ENCODE measurements at regions not wholly inside any gene's neighbourhood (a gene's known extent, or its start where the extent isn't known, plus 50 kb on each side); places are given as distances from the start of the nearest gene placed in this dataset.
"Not testable (repeated sequence)": the region's sequence is repeated elsewhere in the genome, so short reads cannot be mapped to it uniquely, and the experiment has no call there.

- CTCF ChIA-PET = no interaction called here
- peaks cover 24% of the 10 kb centered on the region for H3K9me3 Mint-ChIP-seq
- H3K27me3 Mint-ChIP-seq = no peaks in the 10 kb centered on the region
- no peak overlapping the region for H3K4me3 Mint-ChIP-seq
- H3K4me1 Mint-ChIP-seq = no peaks in the 10 kb centered on the region
- H3K36me3 Mint-ChIP-seq = no peaks in the 10 kb centered on the region
- no peak overlapping the region for H3K27ac Mint-ChIP-seq
- no peak for DNase-seq
Observed at GRCh38 chr10:37067576-37067975, 57.8 kb upstream of the ANKRD30A start.

GRCh38 chr10:37062296-37062695 lies 63.1 kb upstream of the ANKRD30A start:
- H3K4me3 Mint-ChIP-seq = not testable (repeated sequence)
- CTCF ChIA-PET = interaction anchor here (0.8 kb wide), 1 partner anchor 153 kb away, joined by 4 read pairs; no protein-coding TSS in a partner anchor

GRCh38 chr10:37057261-37057660 lies 68.1 kb upstream of the ANKRD30A start:
- H3K27me3 Mint-ChIP-seq = no peaks in the 10 kb centered on the region
- no peak overlapping the region for H3K27ac Mint-ChIP-seq
- DNase-seq = no peak
- no peaks in the 10 kb centered on the region for H3K36me3 Mint-ChIP-seq
- H3K4me3 Mint-ChIP-seq = no peak overlapping the region
- no peaks in the 10 kb centered on the region for H3K4me1 Mint-ChIP-seq
- CTCF ChIA-PET = no interaction called here
- peaks cover 5% of the 10 kb centered on the region for H3K9me3 Mint-ChIP-seq

More at GRCh38 chr10:37062296-37062695, 63.1 kb upstream of the ANKRD30A start:
- not testable (repeated sequence) for H3K27ac Mint-ChIP-seq, H3K27me3 Mint-ChIP-seq, H3K36me3 Mint-ChIP-seq, H3K4me1 Mint-ChIP-seq, DNase-seq
- peaks cover 13% of the 10 kb centered on the region for H3K9me3 Mint-ChIP-seq

DNA sequence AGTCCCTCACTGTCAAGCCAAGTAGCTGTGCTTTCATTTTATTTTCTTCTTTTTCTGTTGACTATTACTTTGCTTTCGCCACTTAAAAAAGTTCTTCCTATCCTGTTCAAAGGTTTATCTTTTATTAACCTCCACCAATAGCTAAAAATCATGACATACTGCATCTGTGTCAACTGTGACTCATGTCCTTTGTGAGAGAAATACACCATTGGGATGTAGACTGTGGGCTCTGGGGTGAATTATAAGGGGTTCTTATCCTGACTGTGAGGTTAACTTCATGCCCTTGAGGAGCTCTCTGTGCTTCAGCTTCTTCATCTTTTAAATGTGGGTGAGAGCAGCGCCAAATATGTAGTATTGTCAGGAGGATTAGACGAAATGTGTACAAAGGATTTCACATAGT lies 71.9 kb upstream of the ANKRD30A start:
- no peaks in the 10 kb centered on the region for H3K4me1 Mint-ChIP-seq
- H3K4me3 Mint-ChIP-seq = no peak overlapping the region
- no peak overlapping the region for H3K27ac Mint-ChIP-seq
- H3K27me3 Mint-ChIP-seq = no peaks in the 10 kb centered on the region
- CTCF ChIA-PET = no interaction called here
- H3K36me3 Mint-ChIP-seq = no peaks in the 10 kb centered on the region
- peaks cover 17% of the 10 kb centered on the region for H3K9me3 Mint-ChIP-seq
- no peak for DNase-seq

DNA sequence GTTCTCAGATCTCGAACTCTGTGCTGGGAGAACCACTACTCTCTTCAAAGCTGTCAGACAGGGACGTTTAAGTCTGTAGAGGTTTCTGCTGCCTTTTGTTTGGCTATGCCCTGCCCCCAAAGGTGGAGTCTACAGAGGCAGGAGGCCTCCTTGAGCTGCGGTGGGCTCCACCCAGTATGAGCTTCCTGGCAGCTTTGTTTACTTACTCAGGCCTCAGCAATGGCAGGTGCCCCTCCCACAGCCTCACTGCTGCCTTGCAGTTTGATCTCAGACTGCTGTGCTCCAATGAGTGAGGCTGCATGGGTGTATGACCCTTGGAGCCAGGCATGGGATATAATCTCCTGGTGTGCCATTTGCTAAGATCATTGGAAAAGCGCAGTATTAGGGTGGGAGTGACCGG lies 75.4 kb upstream of the ANKRD30A start:
- CTCF ChIA-PET, H3K36me3 Mint-ChIP-seq, H3K4me1 Mint-ChIP-seq, DNase-seq, H3K27ac Mint-ChIP-seq, H3K4me3 Mint-ChIP-seq, H3K27me3 Mint-ChIP-seq: not testable (repeated sequence)
- peaks cover 30% of the 10 kb centered on the region for H3K9me3 Mint-ChIP-seq

- H3K4me3 Mint-ChIP-seq, H3K27ac Mint-ChIP-seq, H3K36me3 Mint-ChIP-seq, DNase-seq, CTCF ChIA-PET, H3K4me1 Mint-ChIP-seq, H3K27me3 Mint-ChIP-seq: not testable (repeated sequence)
- H3K9me3 Mint-ChIP-seq = peaks cover 31% of the 10 kb centered on the region
Observed at GRCh38 chr10:37044319-37044718, 81.1 kb upstream of the ANKRD30A start.

DNA sequence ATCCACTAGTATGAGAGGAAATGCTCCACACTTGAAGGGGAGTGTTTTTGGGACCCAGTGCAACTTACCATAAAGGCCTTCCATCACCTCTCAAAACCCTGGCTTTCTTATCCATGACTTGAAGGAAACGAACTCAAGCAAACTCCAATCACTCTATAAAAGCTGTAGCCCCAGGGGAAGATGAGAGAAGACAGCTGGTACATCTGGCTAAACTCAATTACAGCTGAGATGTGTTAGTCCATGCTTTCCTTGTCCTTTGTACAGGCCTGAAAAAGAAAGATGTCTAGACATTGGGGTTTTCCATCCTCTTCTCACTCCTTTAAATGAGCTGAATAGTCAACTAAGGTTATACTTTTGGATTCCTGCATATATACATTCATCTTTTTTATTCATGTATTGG lies 89.5 kb upstream of the ANKRD30A start:
- no peak for DNase-seq
- H3K4me1 Mint-ChIP-seq = no peaks in the 10 kb centered on the region
- no peak overlapping the region for H3K27ac Mint-ChIP-seq
- no peaks in the 10 kb centered on the region for H3K27me3 Mint-ChIP-seq
- H3K9me3 Mint-ChIP-seq = peaks cover 6% of the 10 kb centered on the region
- CTCF ChIA-PET = no interaction called here
- no peaks in the 10 kb centered on the region for H3K36me3 Mint-ChIP-seq
- H3K4me3 Mint-ChIP-seq = no peak overlapping the region

DNA sequence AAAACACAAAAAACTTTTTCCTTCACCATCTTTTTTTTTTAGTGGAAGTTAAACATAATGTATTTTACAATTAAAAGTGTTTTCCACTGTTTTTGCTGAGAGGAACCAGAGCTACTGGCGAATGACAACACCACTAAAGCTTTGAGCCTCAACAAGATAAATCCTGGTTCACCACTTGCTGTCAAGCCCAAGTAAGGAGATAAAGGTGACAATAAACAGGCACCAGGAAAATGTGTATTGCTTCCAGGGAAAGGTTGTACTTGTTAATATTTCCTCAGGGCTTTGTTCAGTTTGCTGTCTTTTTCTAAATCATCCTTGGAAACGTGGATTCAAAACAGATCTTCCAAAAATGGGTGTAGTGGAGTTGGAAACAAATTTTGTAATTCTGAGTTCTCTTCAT lies 109.9 kb upstream of the ANKRD30A start:
- Mint-ChIP-seq H3K9me3 (peaks cover 4% of the 10 kb centered on the region), H3K4me3 (no peak overlapping the region), H3K36me3 (no peaks in the 10 kb centered on the region), H3K27ac (no peak overlapping the region), H3K27me3 (no peaks in the 10 kb centered on the region), H3K4me1 (no peaks in the 10 kb centered on the region)
- DNase-seq = no peak
- CTCF ChIA-PET = no interaction called here

DNA sequence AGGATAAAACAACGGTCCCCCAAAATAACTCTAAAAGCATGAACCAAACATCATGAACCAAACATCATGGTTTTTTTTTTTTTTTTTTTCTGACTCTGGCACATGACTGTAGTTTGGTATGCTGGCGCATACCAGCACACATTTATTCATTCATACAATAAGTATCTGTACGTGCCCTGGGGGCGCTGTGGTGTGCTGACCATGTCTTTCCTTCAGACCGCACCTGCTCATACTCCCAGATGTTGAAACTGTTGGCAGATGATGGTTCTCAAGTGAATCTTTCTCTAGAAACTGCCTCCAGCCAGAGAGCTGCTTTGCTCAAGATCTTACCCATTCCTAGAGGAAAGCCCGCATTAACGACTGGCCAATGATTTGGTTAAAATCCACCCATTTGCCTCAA lies 114.7 kb upstream of the ANKRD30A start:
- peaks cover 8% of the 10 kb centered on the region for H3K9me3 Mint-ChIP-seq
- no peaks in the 10 kb centered on the region for H3K4me1 Mint-ChIP-seq
- no peak for DNase-seq
- H3K4me3 Mint-ChIP-seq = no peak overlapping the region
- H3K27ac Mint-ChIP-seq = no peak overlapping the region
- H3K27me3 Mint-ChIP-seq = no peaks in the 10 kb centered on the region
- CTCF ChIA-PET = no interaction called here
- H3K36me3 Mint-ChIP-seq = no peaks in the 10 kb centered on the region

DNA sequence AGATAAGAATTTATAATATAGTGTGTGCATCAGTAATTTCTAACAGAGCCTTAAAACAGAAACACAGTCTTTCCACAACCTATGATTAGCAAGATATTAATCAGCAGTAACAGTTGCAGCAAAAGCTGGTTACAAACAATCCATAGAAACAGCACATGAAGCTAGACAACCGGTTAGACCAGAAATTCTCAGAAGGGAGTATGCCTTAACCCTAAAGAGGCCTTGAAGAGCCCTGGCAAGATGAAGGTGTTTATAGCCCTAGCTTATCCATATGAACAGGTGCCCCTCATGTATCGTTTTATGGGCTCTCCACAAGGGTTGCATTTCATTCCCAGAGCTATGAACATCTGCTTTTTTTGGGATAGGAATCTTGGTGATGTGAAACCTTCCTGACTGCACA lies 117.1 kb upstream of the ANKRD30A start:
- H3K4me1 Mint-ChIP-seq, H3K9me3 Mint-ChIP-seq, H3K27me3 Mint-ChIP-seq, H3K27ac Mint-ChIP-seq, CTCF ChIA-PET, H3K4me3 Mint-ChIP-seq, DNase-seq, H3K36me3 Mint-ChIP-seq: not testable (repeated sequence)

GRCh38 chr10:37003126-37003525 lies 122.3 kb upstream of the ANKRD30A start:
- H3K4me3 Mint-ChIP-seq = no peak overlapping the region
- no peaks in the 10 kb centered on the region for H3K4me1 Mint-ChIP-seq
- CTCF ChIA-PET = no interaction called here
- peaks cover 6% of the 10 kb centered on the region for H3K9me3 Mint-ChIP-seq
- H3K27me3 Mint-ChIP-seq = no peaks in the 10 kb centered on the region
- no peak for DNase-seq
- no peaks in the 10 kb centered on the region for H3K36me3 Mint-ChIP-seq
- H3K27ac Mint-ChIP-seq = no peak overlapping the region

DNA sequence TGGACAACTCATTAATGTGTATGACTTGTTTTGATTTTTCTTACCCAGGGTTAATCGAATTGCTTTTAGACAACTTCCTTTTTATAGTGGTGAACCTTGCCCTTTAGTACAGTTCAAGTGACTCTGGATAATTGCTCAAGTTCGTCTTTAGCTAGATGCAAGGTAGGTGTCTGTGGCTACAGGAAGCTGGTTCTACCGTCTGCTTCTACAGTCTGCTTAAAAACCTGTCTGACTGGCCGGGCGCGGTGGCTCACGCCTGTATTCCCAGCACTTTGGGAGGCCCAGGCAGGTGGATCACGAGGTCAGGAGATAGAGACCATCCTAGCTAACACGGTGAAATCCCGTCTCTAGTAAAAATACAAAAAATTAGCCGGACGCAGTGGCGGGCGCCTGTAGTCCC lies 129.6 kb upstream of the ANKRD30A start:
- H3K4me1 Mint-ChIP-seq, H3K27ac Mint-ChIP-seq, H3K4me3 Mint-ChIP-seq, H3K27me3 Mint-ChIP-seq, H3K36me3 Mint-ChIP-seq, DNase-seq, CTCF ChIA-PET: not testable (repeated sequence)
- H3K9me3 Mint-ChIP-seq = peaks cover 16% of the 10 kb centered on the region

DNA sequence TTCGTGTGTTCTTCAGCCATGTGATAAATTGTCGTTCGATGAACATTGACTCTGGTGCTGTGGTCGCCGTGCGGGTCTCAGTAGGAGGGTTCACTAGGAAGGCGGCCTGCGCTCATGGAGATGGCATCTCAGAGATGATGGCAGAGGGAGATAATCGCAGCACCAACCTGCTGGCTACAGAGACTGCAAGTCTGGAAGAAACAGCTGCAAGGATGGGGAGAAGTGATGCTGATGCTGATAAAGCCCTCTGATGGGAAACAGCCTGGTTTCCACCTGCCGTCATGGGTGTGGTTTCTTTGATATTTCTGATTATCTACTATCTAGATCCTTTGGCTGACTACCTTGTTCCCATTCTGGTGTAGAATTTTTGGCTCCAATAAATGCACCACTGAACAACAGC lies 130.5 kb upstream of the ANKRD30A start:
- Mint-ChIP-seq H3K36me3 (no peaks in the 10 kb centered on the region), H3K27me3 (no peaks in the 10 kb centered on the region)
- CTCF ChIA-PET = no interaction called here

GRCh38 chr10:36989233-36989632 lies 136.2 kb upstream of the ANKRD30A start:
- Mint-ChIP-seq H3K4me3 (no peak overlapping the region), H3K9me3 (peaks cover 29% of the 10 kb centered on the region), H3K4me1 (no peaks in the 10 kb centered on the region), H3K36me3 (no peaks in the 10 kb centered on the region), H3K27me3 (no peaks in the 10 kb centered on the region), H3K27ac (no peak overlapping the region)
- no peak for DNase-seq
- CTCF ChIA-PET = no interaction called here

More for the DNA sequence above, 130.5 kb upstream of the ANKRD30A start:
- Mint-ChIP-seq H3K9me3 (peaks cover 14% of the 10 kb centered on the region), H3K4me3 (no peak overlapping the region), H3K27ac (no peak overlapping the region), H3K4me1 (no peaks in the 10 kb centered on the region)
- DNase-seq = no peak

- no peak for DNase-seq
- H3K4me3 Mint-ChIP-seq = no peak overlapping the region
- H3K9me3 Mint-ChIP-seq = peaks cover 28% of the 10 kb centered on the region
- CTCF ChIA-PET = no interaction called here
- no peaks in the 10 kb centered on the region for H3K27me3 Mint-ChIP-seq
- no peak overlapping the region for H3K27ac Mint-ChIP-seq
- no peaks in the 10 kb centered on the region for H3K36me3 Mint-ChIP-seq
- H3K4me1 Mint-ChIP-seq = no peaks in the 10 kb centered on the region
Observed at GRCh38 chr10:36946598-36946997, 178.8 kb upstream of the ANKRD30A start.

DNA sequence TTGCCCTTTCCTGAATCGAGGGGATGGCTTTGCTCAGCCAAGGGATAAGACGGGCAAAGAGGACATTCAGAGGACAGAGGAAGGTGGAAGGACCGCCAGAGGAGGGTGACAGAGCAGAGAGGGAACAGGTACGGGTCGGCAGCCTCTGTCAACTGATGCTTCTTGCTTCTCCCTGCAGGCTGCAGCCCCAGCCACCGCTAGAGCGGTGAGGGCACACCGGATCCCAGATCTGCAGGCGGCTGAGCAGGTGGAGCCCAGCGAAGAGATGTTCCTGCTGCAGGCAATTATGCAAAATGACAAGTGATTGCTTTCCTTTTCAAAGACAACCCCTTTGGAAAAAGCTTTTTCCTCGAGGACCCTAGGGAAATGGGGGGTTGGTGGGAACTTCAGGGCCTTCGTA lies 181.9 kb upstream of the ANKRD30A start:
- H3K9me3 Mint-ChIP-seq = peaks cover 28% of the 10 kb centered on the region
- CTCF ChIA-PET = no interaction called here
- no peak for DNase-seq
- no peaks in the 10 kb centered on the region for H3K36me3 Mint-ChIP-seq
- H3K4me1 Mint-ChIP-seq = no peaks in the 10 kb centered on the region
- H3K4me3 Mint-ChIP-seq = no peak overlapping the region
- H3K27me3 Mint-ChIP-seq = no peaks in the 10 kb centered on the region
- no peak overlapping the region for H3K27ac Mint-ChIP-seq

Measured in activated naive CD4-positive, alpha-beta T cell treated with anti-CD3 and anti-CD28 coated beads, Interleukin-2, amount 10 ng/mL, durations not matched to agents 7 days and 5 days (primary cell).